DND-41 (cell line): ENCODE measurements at regions not wholly inside any gene's neighbourhood (a gene's known extent, or its start where the extent isn't known, plus 50 kb on each side); places are given as distances from the start of the nearest gene placed in this dataset.

Experiments used
- EZH2 ChIP-seq: IDR thresholded peaks from 3 replicates; pipeline ENCODE4 v1.6.1; 2012; ENCODE audit warnings: borderline replicate concordance, low read depth, mild to moderate bottlenecking, moderate library complexity, low read length, inconsistent platforms; ENCODE audit not compliant: severe bottlenecking
- TF ChIP-seq, protein P1 (sequence below): IDR thresholded peaks from 2 replicates; pipeline ENCODE4 v1.5.1; 2012; ENCODE audit warnings: borderline replicate concordance, low read length, moderate library complexity, mild to moderate bottlenecking; ENCODE audit not compliant: poor library complexity, severe bottlenecking; ENCODE audit errors: extremely low read depth

DNA sequence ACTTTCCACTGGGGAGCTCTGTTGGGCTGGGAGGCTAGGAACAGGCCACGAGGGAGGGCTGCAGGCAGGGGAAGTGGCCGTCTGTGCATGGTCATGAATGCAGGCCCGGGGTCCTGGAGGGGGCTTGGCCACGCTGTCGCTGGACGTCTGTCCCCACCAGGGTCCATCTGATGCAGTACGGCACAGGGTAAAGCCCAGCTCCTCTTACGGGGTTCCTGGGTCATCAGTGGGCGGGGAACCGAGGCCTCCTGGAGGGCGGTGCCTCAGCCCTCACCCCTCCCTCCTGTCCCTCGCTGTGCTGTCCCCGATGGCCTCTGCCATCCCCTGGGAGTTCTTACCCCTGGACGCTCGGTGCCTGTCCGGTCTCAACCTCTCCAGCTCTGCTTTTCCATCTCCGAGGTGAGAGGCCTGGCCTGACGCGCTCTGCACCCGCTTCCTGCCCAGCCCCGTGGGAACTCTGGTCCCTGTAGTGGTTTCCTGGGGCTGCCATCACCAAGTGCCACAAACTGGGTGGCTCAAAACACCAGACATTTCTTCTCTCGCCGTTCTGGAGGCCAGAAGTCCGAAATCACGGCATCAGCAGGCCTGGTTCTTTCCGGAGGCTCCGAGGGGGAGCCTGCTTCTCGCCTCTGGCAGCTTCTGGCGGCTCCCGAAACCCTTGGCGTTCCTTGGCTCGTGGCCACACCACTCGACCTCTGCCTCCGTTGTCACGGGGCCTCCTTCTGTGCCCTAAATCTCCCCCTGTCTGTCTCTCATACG is 182.8 kb downstream of the SEC14L1 start:
- TF ChIP-seq, protein P1, sequence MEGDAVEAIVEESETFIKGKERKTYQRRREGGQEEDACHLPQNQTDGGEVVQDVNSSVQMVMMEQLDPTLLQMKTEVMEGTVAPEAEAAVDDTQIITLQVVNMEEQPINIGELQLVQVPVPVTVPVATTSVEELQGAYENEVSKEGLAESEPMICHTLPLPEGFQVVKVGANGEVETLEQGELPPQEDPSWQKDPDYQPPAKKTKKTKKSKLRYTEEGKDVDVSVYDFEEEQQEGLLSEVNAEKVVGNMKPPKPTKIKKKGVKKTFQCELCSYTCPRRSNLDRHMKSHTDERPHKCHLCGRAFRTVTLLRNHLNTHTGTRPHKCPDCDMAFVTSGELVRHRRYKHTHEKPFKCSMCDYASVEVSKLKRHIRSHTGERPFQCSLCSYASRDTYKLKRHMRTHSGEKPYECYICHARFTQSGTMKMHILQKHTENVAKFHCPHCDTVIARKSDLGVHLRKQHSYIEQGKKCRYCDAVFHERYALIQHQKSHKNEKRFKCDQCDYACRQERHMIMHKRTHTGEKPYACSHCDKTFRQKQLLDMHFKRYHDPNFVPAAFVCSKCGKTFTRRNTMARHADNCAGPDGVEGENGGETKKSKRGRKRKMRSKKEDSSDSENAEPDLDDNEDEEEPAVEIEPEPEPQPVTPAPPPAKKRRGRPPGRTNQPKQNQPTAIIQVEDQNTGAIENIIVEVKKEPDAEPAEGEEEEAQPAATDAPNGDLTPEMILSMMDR, result no peak
- TF ChIP-seq EZH2, result no peak
